Globus pallidus (tissue), 1 donor: ENCODE measurements at regions not wholly inside any gene's neighbourhood (a gene's known extent, or its start where the extent isn't known, plus 50 kb on each side); places are given as distances from the start of the nearest gene placed in this dataset.
"Not testable (repeated sequence)": the region's sequence is repeated elsewhere in the genome, so short reads cannot be mapped to it uniquely, and the experiment has no call there.

ENCODE experiments used
- DNase-seq: peaks from one replicate; pipeline ENCODE4 v3.0.0-alpha.2; 2015; ENCODE audit warnings: low spot score

DNA sequence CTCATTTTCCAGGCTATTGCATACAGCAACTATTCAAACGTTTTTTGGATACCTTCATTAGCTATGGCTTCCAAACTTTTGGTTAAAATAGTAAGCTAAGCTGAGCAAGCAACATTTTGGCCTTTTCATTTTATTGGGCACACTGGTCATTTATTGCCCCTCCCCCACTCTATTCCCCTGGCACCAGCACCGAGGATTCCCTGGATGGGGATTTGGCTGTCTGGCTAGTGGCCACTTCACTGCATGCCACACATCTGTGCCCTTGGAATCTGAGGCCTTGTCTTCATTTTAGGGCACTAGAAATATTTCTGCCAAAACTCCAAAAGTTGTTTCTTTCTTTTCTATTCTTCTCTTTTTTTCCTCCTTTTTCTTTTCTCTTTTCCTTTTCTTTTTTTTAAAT lies 980.7 kb downstream of the LTN1 start:
- DNase-seq: not testable (repeated sequence)

DNA sequence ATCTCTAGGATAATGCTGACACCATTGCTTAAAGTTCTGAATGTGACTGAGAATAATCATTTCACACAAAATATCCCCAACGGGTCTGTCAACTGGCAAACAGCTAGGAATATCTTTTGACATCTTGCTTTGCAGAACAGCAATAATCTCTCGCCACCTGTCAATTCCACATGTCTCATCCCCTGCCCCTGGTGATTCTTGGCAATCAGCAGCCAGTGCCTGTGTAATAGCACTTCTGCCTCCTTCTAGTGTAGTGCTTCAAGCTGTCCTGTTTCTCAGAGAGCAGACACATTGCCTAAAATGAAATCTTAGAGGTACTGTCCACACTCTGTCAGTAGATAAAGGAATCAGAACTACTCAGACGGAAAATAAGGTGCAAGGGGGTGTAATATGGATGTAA lies 984.4 kb downstream of the LTN1 start:
- DNase-seq: not testable (repeated sequence)

DNA sequence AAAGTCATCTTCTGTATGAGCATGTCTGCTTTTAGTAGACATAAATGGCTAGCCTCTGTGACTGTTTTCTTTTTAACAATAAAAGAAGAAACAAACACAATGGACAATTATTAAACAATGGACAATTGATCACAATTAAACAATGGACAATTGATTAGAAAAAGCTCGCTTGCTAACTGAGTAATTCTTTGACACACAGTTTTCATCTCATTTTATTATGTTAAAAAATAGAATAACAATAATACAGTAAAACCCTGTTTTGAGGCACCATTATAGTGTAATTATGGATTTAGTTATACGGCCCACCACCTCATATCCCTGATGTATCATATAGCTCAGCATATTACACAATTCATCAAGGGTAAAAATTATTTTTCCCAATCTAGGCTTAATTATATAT lies 989.0 kb downstream of the LTN1 start:
- peak; percentile 59 for DNase-seq

DNA sequence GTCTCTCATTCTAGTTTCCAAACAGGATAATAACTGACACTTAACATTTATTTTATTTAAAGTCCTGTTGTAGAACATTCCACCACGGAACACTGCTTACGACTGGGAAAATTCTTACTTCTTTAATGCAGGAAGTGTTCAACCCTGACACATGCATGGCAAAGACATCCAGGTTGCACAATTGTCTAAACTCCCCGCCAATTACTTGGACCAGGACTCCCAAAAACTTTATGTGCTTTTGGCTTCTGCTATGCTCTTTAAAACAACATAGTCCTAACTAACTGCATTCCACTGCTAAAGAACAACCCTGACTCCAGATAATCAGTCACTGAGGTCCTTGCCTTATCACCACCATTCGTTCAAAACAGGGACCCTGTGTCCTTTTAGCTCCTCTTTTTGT lies 995.8 kb downstream of the LTN1 start:
- DNase-seq: not testable (repeated sequence)

DNA sequence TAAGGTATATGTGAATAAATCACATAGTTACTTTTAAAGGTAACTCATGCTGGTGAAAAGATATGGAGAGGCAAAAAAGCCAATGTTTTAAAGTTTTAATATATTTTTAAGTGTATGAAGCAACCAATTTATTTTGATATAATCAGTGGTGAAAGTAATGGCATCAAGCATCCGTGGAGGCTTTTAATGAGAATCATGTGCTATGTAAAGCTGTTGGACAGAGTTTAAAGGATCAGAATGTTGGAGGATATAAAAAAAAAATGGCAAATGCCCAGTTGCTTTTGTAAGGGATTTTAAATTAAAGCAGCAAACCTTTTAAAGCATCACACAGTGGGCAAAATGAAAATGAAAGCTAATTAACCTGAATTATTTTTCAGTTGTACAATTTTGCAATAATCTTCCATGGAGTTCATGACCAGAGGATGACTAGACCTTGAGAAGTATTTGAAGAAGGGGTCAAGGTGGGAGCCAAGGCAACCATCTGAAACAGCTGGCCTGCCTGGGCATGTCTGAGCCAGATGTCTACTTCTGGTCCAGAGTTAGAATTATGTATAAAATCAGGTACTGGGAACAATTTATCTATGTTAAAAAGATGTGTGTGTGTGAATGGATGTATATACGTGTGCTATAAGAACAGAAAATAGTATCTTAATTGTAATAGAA lies 1007.9 kb downstream of the LTN1 start:
- not testable (repeated sequence) for DNase-seq

GRCh38 chr21:27979446-27979845 lies 1012.6 kb upstream of the ADAMTS5 start:
- DNase-seq: not testable (repeated sequence)

DNA sequence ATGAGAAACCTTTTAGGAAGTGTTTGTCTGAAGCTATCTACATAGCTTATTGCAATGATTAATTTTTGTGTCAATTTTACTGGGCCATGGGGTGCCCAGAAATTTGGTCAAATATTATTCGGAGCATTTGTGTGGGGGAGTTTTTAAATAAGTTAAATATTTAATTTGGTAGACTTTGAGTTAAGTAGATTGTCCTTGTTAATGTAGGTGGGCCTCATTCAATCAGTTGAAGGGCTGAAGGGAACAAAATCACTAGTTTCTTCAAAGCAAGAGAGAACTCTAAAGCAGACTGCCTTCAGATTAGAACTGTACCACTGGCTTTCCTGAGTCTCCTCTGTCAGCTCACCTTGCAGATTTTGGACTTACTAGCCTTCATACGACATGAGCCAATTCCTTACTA lies 1008.6 kb upstream of the ADAMTS5 start:
- no peak for DNase-seq

DNA sequence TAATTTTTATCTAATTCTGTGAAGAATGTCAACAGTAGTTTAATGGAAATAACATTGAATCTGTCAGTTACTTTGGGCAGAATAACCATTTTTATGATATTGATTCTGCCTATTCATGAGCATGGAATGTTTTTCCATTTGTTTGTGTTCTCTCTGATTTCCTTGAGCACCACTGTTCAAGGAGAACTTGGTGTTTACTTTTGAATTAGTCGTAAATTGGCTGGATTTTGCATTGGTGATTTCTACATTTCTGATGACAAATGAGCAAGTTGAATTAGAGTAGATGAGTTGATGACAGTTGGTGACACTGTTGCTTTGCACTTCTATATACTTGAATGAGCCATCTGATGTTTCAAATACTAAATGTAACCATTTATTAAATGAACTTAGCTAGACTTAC lies 1007.3 kb upstream of the ADAMTS5 start:
- DNase-seq: not testable (repeated sequence)

DNA sequence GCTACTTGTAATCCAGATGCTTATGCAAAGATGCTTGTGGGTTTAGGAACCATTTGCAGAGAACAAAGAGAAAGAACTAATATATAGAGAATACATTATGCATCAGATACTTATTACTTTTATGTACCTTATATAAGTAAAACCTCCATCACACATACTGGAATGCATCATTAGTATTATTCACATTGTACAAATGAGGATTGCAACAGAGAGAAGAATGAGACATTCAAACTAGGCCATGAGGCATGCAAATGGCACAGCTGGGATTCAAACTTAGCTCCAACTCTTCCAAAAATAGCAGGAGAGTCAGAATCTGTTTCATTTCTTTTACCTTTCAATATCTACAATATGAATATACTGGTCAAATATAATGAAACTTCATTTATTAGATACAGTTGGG lies 1001.4 kb upstream of the ADAMTS5 start:
- DNase-seq: not testable (repeated sequence)

DNA sequence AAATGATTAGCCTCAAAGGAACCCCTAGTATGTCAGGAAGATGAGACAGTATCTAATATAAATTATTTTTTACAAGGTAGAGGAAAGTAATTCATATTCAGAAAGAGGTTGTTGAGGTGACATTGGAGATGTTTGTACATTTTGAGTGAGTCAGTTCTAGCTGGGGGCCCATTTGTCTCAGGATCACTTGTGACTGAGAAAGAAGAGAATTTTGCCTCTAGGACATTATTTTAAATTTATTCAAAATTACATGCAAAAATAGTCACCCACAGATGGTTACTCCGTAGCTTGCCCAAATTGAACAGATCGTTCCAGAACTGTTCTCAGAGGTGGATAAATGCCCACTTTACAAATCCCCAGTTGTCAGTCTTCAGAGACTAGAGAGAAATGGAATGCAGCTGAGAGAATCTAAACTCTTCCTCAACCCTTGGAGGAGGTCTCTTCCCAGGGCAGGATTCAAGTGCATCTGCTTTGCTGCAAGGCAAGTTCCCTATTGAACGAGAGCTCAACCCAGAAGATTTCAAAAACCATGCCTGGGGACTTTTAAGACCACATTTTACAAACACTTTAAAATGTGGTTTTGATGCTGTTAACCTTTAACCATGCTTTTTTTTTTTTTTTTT lies 987.8 kb upstream of the ADAMTS5 start:
- no peak for DNase-seq

DNA sequence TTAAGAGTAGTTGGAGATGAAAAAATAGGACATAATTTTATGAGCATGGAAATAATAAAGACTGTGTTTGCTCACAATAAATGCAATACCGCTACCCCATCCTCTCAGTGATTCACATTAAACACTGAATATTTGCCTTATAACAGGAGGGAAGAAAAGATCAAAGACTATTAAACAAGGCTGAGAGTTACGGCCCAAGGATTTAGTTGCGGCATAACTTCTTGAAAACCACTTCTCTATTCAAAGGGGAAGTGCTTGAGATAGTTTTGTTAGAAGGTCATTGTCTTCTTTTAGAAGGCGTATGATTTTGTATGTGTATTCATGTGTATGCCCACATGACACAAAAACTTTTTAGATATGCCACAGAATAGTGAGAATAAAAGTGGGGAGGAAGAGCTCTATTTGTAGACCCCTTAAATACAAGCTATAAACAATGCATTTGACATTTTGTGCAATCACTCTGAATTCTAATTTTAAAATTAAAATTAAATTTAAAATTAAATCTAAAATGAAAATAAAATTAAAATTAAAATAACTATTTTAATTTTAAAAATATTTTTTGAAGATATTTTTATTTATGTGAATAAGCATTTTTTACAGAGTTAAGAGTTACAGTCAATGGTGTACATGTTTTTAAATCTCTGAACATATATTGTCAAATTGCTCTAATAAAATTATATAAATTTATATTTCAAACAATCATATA lies 986.6 kb upstream of the ADAMTS5 start:
- no peak for DNase-seq

DNA sequence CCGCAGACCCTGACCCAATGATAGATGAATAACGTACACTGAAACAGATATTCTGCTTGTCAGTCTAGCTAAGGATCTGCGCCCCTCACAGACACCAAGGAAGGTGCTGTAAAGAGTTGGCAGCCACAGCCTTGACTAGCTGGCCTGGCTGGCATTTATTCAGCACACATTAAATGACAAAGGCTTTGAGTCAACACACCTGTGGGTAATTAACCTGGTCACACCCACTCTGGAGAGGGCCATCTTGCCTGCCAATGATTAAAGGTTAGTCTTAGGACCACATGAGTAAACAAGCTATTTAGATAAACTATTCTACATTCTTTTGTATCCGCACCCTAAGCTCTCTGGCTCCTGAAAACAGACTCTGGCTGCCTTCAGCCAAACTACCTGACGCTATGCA lies 982.2 kb upstream of the ADAMTS5 start:
- not testable (repeated sequence) for DNase-seq

DNA sequence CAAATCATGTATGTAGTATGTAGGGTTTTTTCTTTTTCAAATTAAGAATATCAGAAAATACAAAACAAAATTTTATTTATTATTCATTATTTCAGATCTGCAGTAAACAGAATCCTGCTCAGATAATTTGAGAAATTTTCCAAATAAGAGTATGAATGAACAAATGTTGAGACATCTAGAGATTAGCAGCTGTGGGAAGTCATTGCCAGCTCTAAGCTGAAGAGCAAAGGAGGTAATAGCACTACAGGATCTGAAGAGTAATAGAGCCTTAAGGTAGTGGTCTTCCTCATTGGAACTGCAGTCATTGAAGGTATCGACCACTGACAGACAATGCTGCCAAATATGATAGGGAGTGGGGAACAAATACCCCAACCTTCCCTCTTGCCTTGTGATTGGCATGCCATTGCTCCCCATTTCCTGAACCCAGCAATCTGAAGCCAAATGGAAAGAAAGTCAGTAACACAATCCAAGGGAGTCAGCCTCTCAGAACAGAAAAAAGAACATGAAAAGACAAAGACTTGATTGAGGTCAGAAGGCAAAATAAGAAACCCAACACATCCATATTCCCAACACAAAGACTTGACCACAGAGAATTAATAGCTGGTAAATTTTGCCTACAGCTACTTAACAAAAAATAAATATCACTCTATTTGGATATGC lies 963.4 kb upstream of the ADAMTS5 start:
- DNase-seq: not testable (repeated sequence)

DNA sequence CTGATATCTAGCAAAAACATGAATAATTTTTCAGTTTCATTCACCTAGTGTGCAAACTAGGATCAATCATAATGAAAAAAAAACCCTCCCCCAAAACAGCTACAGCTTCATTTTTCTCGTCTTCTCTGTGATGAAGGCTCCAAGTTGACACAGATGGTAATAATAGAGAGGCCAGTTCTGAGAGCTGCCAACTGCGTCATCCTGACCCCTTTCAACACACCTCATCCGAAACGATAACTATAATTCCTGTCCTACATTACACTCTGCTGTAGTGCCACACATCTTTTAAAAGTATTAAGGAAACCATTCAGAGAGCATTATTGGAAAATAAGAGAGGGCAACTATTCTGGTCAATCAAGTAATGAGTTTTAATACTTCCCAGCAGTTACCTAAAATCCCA lies 962.3 kb upstream of the ADAMTS5 start:
- not testable (repeated sequence) for DNase-seq

GRCh38 chr21:27928534-27929115 lies 961.7 kb upstream of the ADAMTS5 start:
- not testable (repeated sequence) for DNase-seq

- not testable (repeated sequence) for DNase-seq
Measured at GRCh38 chr21:27921421-27921820, 954.5 kb upstream of the ADAMTS5 start.

DNA sequence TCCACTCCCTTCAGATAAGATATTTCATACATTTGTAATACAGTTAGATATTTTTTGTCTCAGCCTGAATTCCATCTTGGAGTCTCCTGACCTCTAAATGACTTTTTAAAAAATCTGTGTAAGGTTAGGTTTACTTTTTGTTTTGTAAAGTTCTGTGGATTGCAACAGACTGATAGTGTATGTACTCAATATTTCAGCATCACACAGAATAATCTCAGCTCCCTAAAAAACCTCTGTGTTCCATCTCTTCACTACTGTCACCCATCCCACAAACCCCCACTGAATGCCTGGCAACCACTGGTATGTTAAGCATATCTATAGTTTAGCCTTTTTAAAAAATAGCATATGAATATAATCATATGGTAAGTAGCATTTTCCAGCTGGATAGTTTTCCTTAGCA lies 951.1 kb upstream of the ADAMTS5 start:
- DNase-seq: not testable (repeated sequence)

GRCh38 chr21:27916326-27916725 lies 949.4 kb upstream of the ADAMTS5 start:
- not testable (repeated sequence) for DNase-seq

GRCh38 chr21:27912133-27912532 lies 945.2 kb upstream of the ADAMTS5 start:
- DNase-seq: not testable (repeated sequence)

- not testable (repeated sequence) for DNase-seq
Measured at GRCh38 chr21:27909487-27909886, 942.6 kb upstream of the ADAMTS5 start.

GRCh38 chr21:27908816-27909215 lies 941.9 kb upstream of the ADAMTS5 start:
- DNase-seq: not testable (repeated sequence)

DNA sequence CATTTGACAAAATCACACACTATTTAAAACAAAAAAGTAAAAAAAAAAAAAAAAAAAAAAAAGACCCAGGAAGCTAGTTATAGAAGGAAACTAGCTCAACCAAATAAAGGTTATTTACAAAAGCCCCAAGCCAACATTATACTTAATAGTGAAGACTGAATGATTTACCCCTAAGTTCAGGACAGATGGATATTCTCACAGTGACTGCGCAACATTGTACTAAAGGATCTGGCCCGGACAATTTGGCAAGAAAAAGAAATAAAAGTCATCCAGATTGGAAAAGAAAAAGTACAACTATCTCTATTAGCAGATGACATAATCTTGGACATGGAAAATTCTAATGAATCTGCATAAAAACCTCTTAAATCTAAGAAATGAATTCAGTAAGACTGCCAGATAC lies 936.0 kb upstream of the ADAMTS5 start:
- not testable (repeated sequence) for DNase-seq
